IMR-90 (cell line): ENCODE measurements at regions not wholly inside any gene's neighbourhood (a gene's known extent, or its start where the extent isn't known, plus 50 kb on each side); places are given as distances from the start of the nearest gene placed in this dataset.

ENCODE experiments used
- ATAC-seq: fragments of 200-7000 bp; cut with Tn5 transposase; 2 replicates; pipeline ENCODE4 v1.9.1; 2020; ENCODE audit warnings: low read depth, mild to moderate bottlenecking, moderate library complexity
- BruUV-seq: library from RNA; stranded (reverse); fragments of 400-500 nt; replicated peaks from 2 replicates; lab custom pipeline; 2021; lab: Mats Ljungman, UMichigan
- CTCF ChIA-PET: fragments of 300-600 bp; formaldehyde crosslinking; extraction: SDS; loops from one replicate; lab custom pipeline; 2021; ENCODE audit warnings: antibody characterized with exemption; lab: Yijun Ruan, JAX
- POLR2A ChIA-PET: fragments of 300-600 bp; sonication (Branson Sonifier 250); formaldehyde crosslinking; loops from one replicate; lab custom pipeline; 2022; ENCODE audit warnings: antibody characterized with exemption; ENCODE audit not compliant: unreplicated experiment; lab: Charles Lee
- DNase-seq: peaks from one replicate; pipeline ENCODE4 v3.0.0; 2013
- H2AFZ ChIP-seq: replicated peaks from 2 replicates; pipeline ENCODE3; 2013; ENCODE audit warnings: low read length, mild to moderate bottlenecking; ENCODE audit not compliant: poor library complexity
- H2AK5ac ChIP-seq: 2 replicates; pipeline ENCODE4 v1.6.1; 2013; ENCODE audit warnings: low read depth, low read length, inconsistent platforms
- H2AK9ac ChIP-seq: replicated peaks from 2 replicates; pipeline ENCODE3; 2013; ENCODE audit warnings: mild to moderate bottlenecking, low read depth, low read length, moderate library complexity; ENCODE audit not compliant: poor library complexity
- H2BK120ac ChIP-seq: 2 replicates; pipeline ENCODE4 v1.6.1; 2013; ENCODE audit warnings: low read depth, low read length, inconsistent platforms
- H2BK15ac ChIP-seq: 3 replicates; pipeline ENCODE4 v1.6.1; 2013; ENCODE audit warnings: low read depth, low read length, inconsistent platforms
- H2BK20ac ChIP-seq: 2 replicates; pipeline ENCODE4 v1.6.1; 2013; ENCODE audit warnings: low read depth, mild to moderate bottlenecking, inconsistent platforms, low read length, moderate library complexity
- H2BK5ac ChIP-seq: 2 replicates; pipeline ENCODE4 v1.6.1; 2013; ENCODE audit warnings: mild to moderate bottlenecking, low read depth, low read length, inconsistent platforms; ENCODE audit not compliant: poor library complexity, severe bottlenecking
- H3K14ac ChIP-seq: replicated peaks from 2 replicates; pipeline ENCODE4 v1.6.1; 2013; ENCODE audit warnings: low read depth, low read length, inconsistent platforms
- H3K18ac ChIP-seq: 2 replicates; pipeline ENCODE4 v1.6.1; 2013; ENCODE audit warnings: low read depth, low read length, control low read depth
- H3K23ac ChIP-seq: 2 replicates; pipeline ENCODE4 v1.6.1; 2013; ENCODE audit warnings: low read depth, low read length, inconsistent platforms
- H3K27ac ChIP-seq: 2 replicates; pipeline ENCODE4 v1.5.1; 2013; ENCODE audit warnings: mild to moderate bottlenecking, control low read depth, low read length; ENCODE audit not compliant: insufficient read depth
- H3K27me3 ChIP-seq: 2 replicates; pipeline ENCODE4 v1.6.1; 2013; ENCODE audit warnings: low read length; ENCODE audit not compliant: control insufficient read depth, insufficient read depth
- H3K36me3 ChIP-seq: 2 replicates; pipeline ENCODE4 v1.6.1; 2013; ENCODE audit warnings: low read length, mixed read lengths; ENCODE audit not compliant: control insufficient read depth, insufficient read depth
- H3K4ac ChIP-seq: 2 replicates; pipeline ENCODE4 v1.6.1; 2013; ENCODE audit warnings: low read depth, low read length, inconsistent platforms
- H3K4me1 ChIP-seq: 2 replicates; pipeline ENCODE4 v1.6.1; 2013; ENCODE audit warnings: low read length, mixed read lengths; ENCODE audit not compliant: control insufficient read depth, insufficient read depth
- H3K4me2 ChIP-seq: 2 replicates; pipeline ENCODE4 v1.6.1; 2013; ENCODE audit warnings: low read depth, mild to moderate bottlenecking, control low read depth, low read length, moderate library complexity
- H3K4me3 ChIP-seq: 2 replicates; pipeline ENCODE4 v1.5.1; 2013; ENCODE audit warnings: low read depth, mild to moderate bottlenecking, control low read depth, low read length, moderate library complexity; ENCODE audit not compliant: insufficient read depth
- H3K56ac ChIP-seq: 2 replicates; pipeline ENCODE4 v1.6.1; 2013; ENCODE audit warnings: low read length, inconsistent platforms; ENCODE audit not compliant: insufficient read depth; ENCODE audit errors: extremely low read depth
- H3K79me1 ChIP-seq, 2 experiments: 2 replicates each; pipeline ENCODE4 v1.6.1; 2013; ENCODE audit warnings: low read length in 2 of 2, inconsistent platforms in 1 of 2, low read depth in 1 of 2
- H3K9ac ChIP-seq: 2 replicates; pipeline ENCODE4 v1.6.1; 2013; ENCODE audit warnings: low read depth, low read length, control low read depth
- H3K9me1 ChIP-seq: 2 replicates; pipeline ENCODE4 v1.6.1; 2013; ENCODE audit warnings: low read length, inconsistent platforms; ENCODE audit not compliant: insufficient read depth
- H3K9me3 ChIP-seq: 2 replicates; pipeline ENCODE4 v1.6.1; 2013; ENCODE audit warnings: low read length; ENCODE audit not compliant: control insufficient read depth, insufficient read depth
- H4K20me1 ChIP-seq: 2 replicates; pipeline ENCODE4 v1.6.1; 2013; ENCODE audit warnings: low read length, inconsistent platforms; ENCODE audit not compliant: insufficient read depth
- H4K5ac ChIP-seq: 2 replicates; pipeline ENCODE4 v1.6.1; 2013; ENCODE audit warnings: mild to moderate bottlenecking, low read depth, low read length, control low read depth
- H4K8ac ChIP-seq, 2 experiments: 2 replicates each; pipeline ENCODE4 v1.6.1; 2013; ENCODE audit warnings: low read depth in 2 of 2, low read length in 2 of 2, control low read depth in 1 of 2, inconsistent platforms in 1 of 2
- H4K91ac ChIP-seq: 2 replicates; pipeline ENCODE4 v1.6.1; 2013; ENCODE audit warnings: low read depth, low read length, inconsistent platforms; ENCODE audit not compliant: insufficient read depth
- CHD1 ChIP-seq: IDR thresholded peaks from 2 replicates; pipeline ENCODE4 v1.6.1; 2012; ENCODE audit warnings: low read depth, low read length, improper control_type of control experiment
- FOS ChIP-seq: fragments of 150-350 bp; IDR thresholded peaks from 2 replicates; pipeline ENCODE4 v1.6.1; 2016; ENCODE audit warnings: low read depth, low read length
- MAZ ChIP-seq: IDR thresholded peaks from 2 replicates; pipeline ENCODE4 v1.6.1; 2012; ENCODE audit warnings: low read depth, mild to moderate bottlenecking, low read length, improper control_type of control experiment, moderate library complexity, borderline replicate concordance
- MXI1 ChIP-seq: IDR thresholded peaks from 2 replicates; pipeline ENCODE4 v1.6.1; 2012; ENCODE audit warnings: low read depth, mild to moderate bottlenecking, low read length, moderate library complexity, borderline replicate concordance
- NFE2L2 ChIP-seq: fragments of 150-350 bp; IDR thresholded peaks from 2 replicates; pipeline ENCODE4 v1.6.1; 2016; ENCODE audit warnings: low read depth, mild to moderate bottlenecking, low read length
- POLR2A ChIP-seq: IDR thresholded peaks from 2 replicates; pipeline ENCODE4 v1.6.1; 2012; ENCODE audit warnings: mild to moderate bottlenecking, low read depth, low read length
- RAD21 ChIP-seq: IDR thresholded peaks from 2 replicates; pipeline ENCODE4 v1.6.1; 2012; ENCODE audit warnings: low read length, improper control_type of control experiment
- SMC3 ChIP-seq: fragments of 150-350 bp; IDR thresholded peaks from 2 replicates; pipeline ENCODE4 v1.6.1; 2016; ENCODE audit warnings: low read depth, mild to moderate bottlenecking, antibody characterized with exemption, low read length, moderate library complexity
- dilution Hi-C: fragments of 300-500 bp; cut with HindIII; formaldehyde crosslinking; loops from one replicate; pipeline ENCODE4 v1.14.3; 2018; ENCODE audit warnings: low sequenced_read_pairs; ENCODE audit not compliant: unreplicated experiment
- in situ Hi-C: fragments of 300-500 bp; cut with MboI; formaldehyde crosslinking; loops from 3 replicates; pipeline ENCODE4 v1.14.3; 2019; ENCODE audit warnings: low sequenced_read_pairs, inconsistent platforms, mixed read lengths
- intact Hi-C: fragments of 100-400 bp; cut with micrococcal nuclease; formaldehyde crosslinking; loops from 2 replicates; pipeline ENCODE4 v1.10.0; 2022

GRCh38 chr2:80856227-80856626 lies 551.7 kb upstream of the LRRTM1 start:
- Histone ChIP-seq H2AK9ac (no peak overlapping the region), H3K4ac (no peak overlapping the region), H3K23ac (no peak overlapping the region), H3K18ac (no peak overlapping the region), H3K9me3 (peaks cover 4% of the 10 kb centered on the region), H2BK15ac (no peak overlapping the region), H2BK120ac (no peak overlapping the region), H3K4me1 (no peaks in the 10 kb centered on the region), H3K27me3 (no peaks in the 10 kb centered on the region), H3K14ac (no peak overlapping the region), H3K9ac (no peak overlapping the region), H4K91ac (no peak overlapping the region), H4K8ac (no peak overlapping the region), H3K4me3 (no peak overlapping the region), H3K4me2 (no peak overlapping the region), H4K20me1 (no peaks in the 10 kb centered on the region), H2AFZ (no peak overlapping the region), H3K36me3 (no peaks in the 10 kb centered on the region), H4K5ac (no peak overlapping the region), H3K79me1 (no peaks in the 10 kb centered on the region), H2BK5ac (no peak overlapping the region), H2BK20ac (no peak overlapping the region), H3K9me1 (no peaks in the 10 kb centered on the region), H3K27ac (no peak overlapping the region), H3K56ac (no peak overlapping the region), H2AK5ac (no peak overlapping the region)
- TF ChIP-seq MAZ = no peak
- no peak for TF ChIP-seq RAD21
- no peak for TF ChIP-seq SMC3
- no peak for TF ChIP-seq POLR2A
- TF ChIP-seq FOS = no peak
- TF ChIP-seq MXI1 = no peak
- TF ChIP-seq CHD1 = no peak
- TF ChIP-seq NFE2L2 = no peak
- ChIA-PET POLR2A (no interaction called here), CTCF (interaction anchor here (0.6 kb wide), 1 partner anchor 8 kb away, joined by 4 read pairs; no protein-coding TSS in a partner anchor)
- intact Hi-C loops (no loop called here), in situ Hi-C loops (no loop called here), dilution Hi-C loops (no loop called here)
- no TSS peak for BruUV-seq
- DNase-seq = no peak
- no peak for ATAC-seq
